ENCODE measurements at regions not wholly inside any gene's neighbourhood (a gene's known extent, or its start where the extent isn't known, plus 50 kb on each side); places are given as distances from the start of the nearest gene placed in this dataset.
"Not testable (repeated sequence)": the region's sequence is repeated elsewhere in the genome, so short reads cannot be mapped to it uniquely, and the experiment has no call there.

DNA sequence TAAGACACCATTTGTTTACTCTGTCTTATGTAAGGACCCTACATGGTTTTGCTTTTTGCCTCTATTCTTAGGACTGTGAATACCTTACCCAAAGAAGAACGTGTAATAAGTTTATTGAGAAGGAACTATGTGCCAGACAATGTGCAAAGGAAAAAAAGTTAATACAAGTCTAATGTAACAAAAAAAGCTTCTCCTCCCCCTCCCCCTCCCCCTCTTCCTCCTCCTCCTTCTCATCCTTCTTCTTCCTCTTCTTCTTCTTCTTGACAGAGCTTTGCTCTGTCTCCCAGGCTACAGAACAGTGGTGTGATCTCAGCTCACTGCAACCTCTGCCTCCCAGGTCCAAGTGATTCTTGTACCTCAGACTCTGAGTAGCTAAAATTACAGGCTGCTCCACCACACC is 50.9 kb upstream of the MITF start:
- Histone ChIP-seq H3K27ac (ENCODE audit: low read depth, low read length, severe bottlenecking) (no peak overlapping the region), H3K4me1 (ENCODE audit: control insufficient read depth, insufficient read depth, low read length, poor library complexity, severe bottlenecking) (peaks cover 5% of the 10 kb centered on the region), H3K9me3 (ENCODE audit: control insufficient read depth, low read length) (no peaks in the 10 kb centered on the region), H3K36me3 (ENCODE audit: control insufficient read depth, insufficient read depth, low read length) (no peaks in the 10 kb centered on the region), H3K4me3 (ENCODE audit: extremely low read depth, insufficient read depth, low read length, poor library complexity, severe bottlenecking) (no peak overlapping the region)
- no CpG with 5 or more reads among the region's 1 CpG for WGBS, 2 experiments (ENCODE audit: insufficient coverage in 2 of 2)

DNA sequence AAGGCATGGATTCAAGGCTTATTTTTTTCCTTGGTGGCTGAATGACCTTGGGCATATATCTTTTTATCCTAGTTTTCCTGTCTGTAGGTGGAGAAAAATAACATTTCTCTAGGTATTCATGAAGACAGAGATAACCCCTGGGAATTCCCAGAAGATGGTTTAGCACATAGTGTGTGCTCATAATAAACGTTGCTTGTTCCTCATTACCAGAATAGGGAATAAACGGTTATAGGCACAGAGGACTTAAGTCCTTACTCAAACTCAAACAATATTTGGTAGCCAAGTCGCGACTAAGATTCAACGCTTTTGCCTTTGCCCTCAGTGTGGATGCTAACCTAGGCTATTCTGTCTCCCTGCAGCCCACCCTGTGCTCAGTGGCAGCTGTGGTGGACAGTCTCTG is 51.6 kb upstream of the MITF start:
- no peaks in the 10 kb centered on the region for H3K36me3 ChIP-seq (ENCODE audit: control insufficient read depth, insufficient read depth, low read length)
- WGBS, 2 experiments (ENCODE audit: insufficient coverage in 2 of 2) = 98 to 100% methylated on average over 5 of the region's 5 CpGs
- peaks cover 5% of the 10 kb centered on the region for H3K4me1 ChIP-seq (ENCODE audit: control insufficient read depth, insufficient read depth, low read length, poor library complexity, severe bottlenecking)
- H3K27ac ChIP-seq (ENCODE audit: low read depth, low read length, severe bottlenecking) = no peak overlapping the region
- H3K9me3 ChIP-seq (ENCODE audit: control insufficient read depth, low read length) = no peaks in the 10 kb centered on the region
- H3K4me3 ChIP-seq (ENCODE audit: extremely low read depth, insufficient read depth, low read length, poor library complexity, severe bottlenecking) = no peak overlapping the region

DNA sequence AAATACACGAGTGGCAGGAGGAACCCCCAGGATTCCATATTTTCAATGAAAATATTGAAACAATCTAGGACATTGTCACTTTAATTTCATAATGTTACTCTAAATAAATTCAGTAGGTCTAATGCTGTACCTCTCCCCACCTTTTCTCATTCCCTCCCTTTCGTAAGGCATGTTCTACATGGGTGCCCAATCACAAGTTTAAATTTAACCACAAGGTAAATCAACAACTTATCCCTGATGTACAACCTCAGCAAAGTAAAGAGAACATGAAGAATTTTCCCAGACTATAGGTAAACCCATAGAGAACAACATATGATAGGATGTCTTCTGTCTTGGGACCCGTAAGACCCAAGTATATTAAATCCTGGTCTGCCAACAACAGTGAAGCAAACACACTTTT is 53.2 kb upstream of the MITF start:
- H3K36me3 ChIP-seq (ENCODE audit: control insufficient read depth, insufficient read depth, low read length) = no peaks in the 10 kb centered on the region
- H3K9me3 ChIP-seq (ENCODE audit: control insufficient read depth, low read length) = no peaks in the 10 kb centered on the region
- H3K4me1 ChIP-seq (ENCODE audit: control insufficient read depth, insufficient read depth, low read length, poor library complexity, severe bottlenecking) = peaks cover 5% of the 10 kb centered on the region
- H3K27ac ChIP-seq (ENCODE audit: low read depth, low read length, severe bottlenecking) = no peak overlapping the region
- 100% methylated on average over 1 to 2 of the region's 3 CpGs for WGBS, 2 experiments (ENCODE audit: insufficient coverage in 2 of 2)
- H3K4me3 ChIP-seq (ENCODE audit: extremely low read depth, insufficient read depth, low read length, poor library complexity, severe bottlenecking) = no peak overlapping the region

DNA sequence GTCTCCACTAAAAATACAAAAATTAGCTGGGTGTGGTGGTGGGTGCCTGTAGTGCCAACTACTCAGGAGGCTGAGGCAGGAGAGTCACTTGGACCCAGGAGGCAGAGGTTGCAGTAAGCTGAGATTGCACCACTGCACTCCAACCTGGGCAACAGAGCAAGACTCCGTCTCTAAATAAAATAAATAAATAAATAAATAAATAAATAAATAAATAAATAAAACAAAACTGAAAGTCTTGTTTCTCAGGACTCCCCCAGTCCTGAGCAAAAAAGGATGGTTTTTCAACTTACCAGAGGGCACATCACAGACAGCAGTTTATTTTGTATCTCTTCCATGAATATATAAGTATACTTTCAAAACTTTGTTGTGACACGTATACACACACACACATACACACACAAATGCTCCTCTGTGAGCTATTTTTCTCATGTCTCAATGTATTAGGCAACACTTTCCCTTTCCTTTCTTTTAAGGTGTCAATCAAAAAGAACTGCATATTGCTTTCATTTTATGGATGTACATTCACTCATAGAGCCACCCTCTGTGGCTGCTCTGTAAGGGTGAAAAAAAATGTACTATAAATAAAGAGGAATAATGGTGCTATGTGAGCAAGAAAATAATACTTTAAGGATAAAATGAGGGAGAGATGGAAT is 54.8 kb upstream of the MITF start:
- Histone ChIP-seq H3K36me3 (ENCODE audit: control insufficient read depth, insufficient read depth, low read length) (no peaks in the 10 kb centered on the region), H3K9me3 (ENCODE audit: control insufficient read depth, low read length) (no peaks in the 10 kb centered on the region), H3K4me3 (ENCODE audit: extremely low read depth, insufficient read depth, low read length, poor library complexity, severe bottlenecking) (no peak overlapping the region), H3K27ac (ENCODE audit: low read depth, low read length, severe bottlenecking) (no peak overlapping the region), H3K4me1 (ENCODE audit: control insufficient read depth, insufficient read depth, low read length, poor library complexity, severe bottlenecking) (peaks cover 3% of the 10 kb centered on the region)
- WGBS, 2 experiments (ENCODE audit: insufficient coverage in 2 of 2) = 80 to 83% methylated on average over 1 of the region's 2 CpGs

DNA sequence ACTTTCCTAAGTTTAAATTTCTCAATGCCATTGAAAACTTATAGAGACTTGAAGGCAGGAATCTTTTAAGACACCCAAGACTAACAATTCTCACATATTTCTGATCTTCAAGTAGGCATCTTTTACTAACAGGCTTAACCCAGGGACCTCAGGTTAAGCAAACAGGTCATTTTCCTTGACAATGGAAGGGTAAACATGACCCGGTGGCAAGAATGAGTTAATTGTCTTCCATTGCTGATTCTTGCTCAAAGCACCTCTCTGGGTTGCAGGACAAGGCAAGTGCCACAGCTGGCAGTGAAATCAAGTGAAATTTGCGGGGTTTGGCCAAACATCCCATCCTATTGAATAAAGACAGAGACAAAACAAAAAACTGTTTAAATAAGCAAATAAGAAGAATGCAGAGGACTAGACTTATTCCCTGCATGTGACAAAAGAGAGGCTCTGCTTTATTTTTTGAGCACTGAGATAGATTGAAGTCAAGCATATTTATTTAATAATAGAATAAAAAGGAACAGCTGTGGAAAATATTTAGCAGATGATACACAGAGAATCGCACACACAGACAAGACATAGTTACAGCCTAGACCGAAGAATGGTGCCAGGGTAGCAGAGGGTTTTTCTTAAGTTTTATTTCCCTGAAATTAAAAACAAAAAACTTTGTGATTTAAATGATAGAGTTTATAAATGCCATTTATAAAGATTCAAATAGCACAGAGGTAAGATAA is 56.0 kb upstream of the MITF start:
- H3K9me3 ChIP-seq (ENCODE audit: control insufficient read depth, low read length) = no peaks in the 10 kb centered on the region
- 0% methylated on average over 1 of the region's 4 CpGs for WGBS, 2 experiments (ENCODE audit: insufficient coverage in 2 of 2)
- H3K36me3 ChIP-seq (ENCODE audit: control insufficient read depth, insufficient read depth, low read length) = no peaks in the 10 kb centered on the region
- no peak overlapping the region for H3K4me3 ChIP-seq (ENCODE audit: extremely low read depth, insufficient read depth, low read length, poor library complexity, severe bottlenecking)
- H3K27ac ChIP-seq (ENCODE audit: low read depth, low read length, severe bottlenecking) = no peak overlapping the region
- H3K4me1 ChIP-seq (ENCODE audit: control insufficient read depth, insufficient read depth, low read length, poor library complexity, severe bottlenecking) = peaks cover 3% of the 10 kb centered on the region

DNA sequence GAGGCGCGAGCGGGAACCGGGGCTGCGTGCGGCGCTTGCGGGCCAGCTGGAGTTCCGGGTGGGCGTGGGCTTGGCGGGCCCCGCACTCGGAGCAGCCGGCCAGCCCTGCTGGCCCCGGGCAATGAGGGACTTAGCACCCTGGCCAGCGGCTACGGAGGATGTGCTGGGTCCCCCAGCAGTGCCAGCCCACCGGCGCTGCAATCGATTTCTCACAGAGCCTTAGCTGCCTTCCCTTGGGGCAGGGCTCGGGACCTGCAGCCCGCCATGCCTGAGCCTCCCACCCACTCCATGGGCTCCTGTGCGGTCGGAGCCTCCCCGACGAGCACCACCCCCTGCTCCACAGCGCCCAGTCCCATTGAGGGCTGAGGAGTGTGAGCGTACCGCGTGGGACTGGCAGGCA is 61.8 kb upstream of the MITF start:
- WGBS, 2 experiments (ENCODE audit: insufficient coverage in 2 of 2) = 95 to 100% methylated on average over 7 to 9 of the region's 30 CpGs
- H3K4me3 ChIP-seq (ENCODE audit: extremely low read depth, insufficient read depth, low read length, poor library complexity, severe bottlenecking); H3K27ac ChIP-seq (ENCODE audit: low read depth, low read length, severe bottlenecking); H3K4me1 ChIP-seq (ENCODE audit: control insufficient read depth, insufficient read depth, low read length, poor library complexity, severe bottlenecking); H3K36me3 ChIP-seq (ENCODE audit: control insufficient read depth, insufficient read depth, low read length); H3K9me3 ChIP-seq (ENCODE audit: control insufficient read depth, low read length): not testable (repeated sequence)

DNA sequence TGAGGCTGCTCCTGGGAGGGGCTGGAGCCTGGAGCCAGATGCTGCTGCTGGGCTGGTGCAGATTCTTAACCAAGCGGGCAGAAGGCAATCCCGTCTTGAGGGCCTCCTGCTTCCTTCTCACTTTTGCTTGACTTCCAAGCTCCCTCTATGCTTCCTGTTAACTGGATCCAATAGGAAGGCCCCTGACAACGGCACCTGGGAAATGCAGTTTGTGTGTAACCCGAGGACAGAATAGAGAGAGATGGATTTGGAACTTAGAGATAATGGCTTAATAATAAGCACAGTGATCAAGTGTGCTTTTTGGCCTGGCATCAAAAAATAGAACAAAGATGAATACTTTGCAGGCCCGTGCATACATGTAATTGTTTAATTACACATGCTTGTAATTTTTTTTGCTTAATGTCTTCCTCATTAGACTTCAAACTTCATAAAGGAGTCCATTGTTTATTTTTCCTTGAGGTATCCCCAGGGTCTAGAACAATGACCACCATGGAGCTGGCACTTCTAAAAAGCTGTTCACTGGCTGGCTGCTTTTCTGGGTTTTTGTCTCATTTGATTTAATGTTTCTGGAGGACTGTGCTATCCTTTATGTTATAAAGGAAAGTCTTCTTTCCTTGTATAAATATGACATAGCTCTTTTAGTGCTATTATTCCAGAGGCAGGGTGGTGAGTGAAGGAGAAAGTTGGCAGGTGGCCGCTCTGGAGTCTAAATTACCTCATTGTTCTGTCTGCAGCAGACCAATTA is 63.3 kb upstream of the MITF start:
- Histone ChIP-seq H3K9me3 (ENCODE audit: control insufficient read depth, low read length) (no peaks in the 10 kb centered on the region), H3K4me1 (ENCODE audit: control insufficient read depth, insufficient read depth, low read length, poor library complexity, severe bottlenecking) (no peaks in the 10 kb centered on the region), H3K36me3 (ENCODE audit: control insufficient read depth, insufficient read depth, low read length) (no peaks in the 10 kb centered on the region), H3K4me3 (ENCODE audit: extremely low read depth, insufficient read depth, low read length, poor library complexity, severe bottlenecking) (no peak overlapping the region), H3K27ac (ENCODE audit: low read depth, low read length, severe bottlenecking) (no peak overlapping the region)
- WGBS, 2 experiments (ENCODE audit: insufficient coverage in 2 of 2) = 81 to 92% methylated on average over 4 of the region's 6 CpGs

DNA sequence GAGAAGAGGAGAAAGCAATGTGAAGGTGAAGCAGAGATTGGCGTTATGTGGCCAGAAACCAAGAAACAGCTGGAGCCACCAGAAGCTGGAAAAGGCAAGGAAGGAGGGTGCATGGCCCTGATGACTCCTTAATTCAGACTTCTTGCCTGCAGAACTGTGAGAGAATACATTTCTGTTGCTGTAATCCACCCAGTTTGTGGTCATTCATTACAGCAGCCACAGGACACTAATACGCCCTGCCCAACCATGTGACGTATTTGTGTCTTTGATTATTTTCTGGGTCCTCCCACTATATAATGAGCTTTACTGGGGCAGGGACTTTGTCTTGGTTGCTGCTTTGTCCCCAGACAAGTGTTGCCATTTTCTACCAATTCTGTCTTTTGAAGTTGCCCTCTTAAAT is 64.5 kb upstream of the MITF start:
- 90 to 100% methylated on average over 1 to 3 of the region's 3 CpGs for WGBS, 2 experiments (ENCODE audit: insufficient coverage in 2 of 2)
- H3K36me3 ChIP-seq (ENCODE audit: control insufficient read depth, insufficient read depth, low read length) = no peaks in the 10 kb centered on the region
- H3K27ac ChIP-seq (ENCODE audit: low read depth, low read length, severe bottlenecking) = no peak overlapping the region
- no peaks in the 10 kb centered on the region for H3K9me3 ChIP-seq (ENCODE audit: control insufficient read depth, low read length)
- no peak overlapping the region for H3K4me3 ChIP-seq (ENCODE audit: extremely low read depth, insufficient read depth, low read length, poor library complexity, severe bottlenecking)
- no peaks in the 10 kb centered on the region for H3K4me1 ChIP-seq (ENCODE audit: control insufficient read depth, insufficient read depth, low read length, poor library complexity, severe bottlenecking)

DNA sequence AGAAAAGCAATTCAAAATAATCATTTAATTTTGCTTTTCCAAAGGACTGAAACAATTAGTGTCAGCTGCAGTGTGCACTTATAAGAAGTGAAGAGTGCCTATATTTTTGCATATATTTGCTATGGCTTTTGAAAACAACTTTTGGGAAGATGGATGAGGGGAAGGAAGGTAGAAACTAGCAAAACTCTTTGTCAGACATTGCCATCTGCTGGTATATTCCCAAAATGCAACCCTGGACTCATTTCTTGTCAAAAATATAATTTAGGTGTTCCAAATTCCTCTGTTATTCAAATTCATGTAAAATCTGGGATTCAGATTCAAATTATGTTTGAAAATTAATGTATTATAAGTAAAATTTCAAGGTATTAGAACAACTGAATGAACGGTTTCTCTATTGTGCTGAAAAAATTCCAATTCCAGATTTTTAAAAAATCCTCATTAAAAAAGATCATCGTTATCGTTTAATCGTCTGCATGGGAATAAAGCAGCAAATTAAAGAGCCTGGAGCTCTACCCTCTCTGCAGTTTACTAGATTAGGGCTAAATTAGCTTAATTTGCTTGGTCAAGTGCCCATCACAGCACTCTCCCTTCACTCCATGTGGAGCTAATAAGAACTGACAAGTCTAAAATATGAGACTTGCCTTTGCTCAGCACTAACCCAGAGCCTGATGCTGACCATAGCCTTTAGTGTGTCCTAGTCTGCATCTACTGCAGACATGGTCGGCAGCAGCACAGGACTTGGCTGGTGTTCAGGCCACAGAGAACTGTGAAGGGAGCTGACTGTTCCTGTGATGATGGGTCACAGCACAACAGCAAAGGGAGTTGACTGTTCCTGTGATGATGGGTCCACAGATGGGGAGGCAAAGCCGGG is 67.9 kb upstream of the MITF start:
- no peak overlapping the region for H3K4me3 ChIP-seq (ENCODE audit: extremely low read depth, insufficient read depth, low read length, poor library complexity, severe bottlenecking)
- no peaks in the 10 kb centered on the region for H3K36me3 ChIP-seq (ENCODE audit: control insufficient read depth, insufficient read depth, low read length)
- no peaks in the 10 kb centered on the region for H3K4me1 ChIP-seq (ENCODE audit: control insufficient read depth, insufficient read depth, low read length, poor library complexity, severe bottlenecking)
- H3K27ac ChIP-seq (ENCODE audit: low read depth, low read length, severe bottlenecking) = no peak overlapping the region
- H3K9me3 ChIP-seq (ENCODE audit: control insufficient read depth, low read length) = no peaks in the 10 kb centered on the region
- 59 to 64% methylated on average over 5 of the region's 6 CpGs for WGBS, 2 experiments (ENCODE audit: insufficient coverage in 2 of 2)

DNA sequence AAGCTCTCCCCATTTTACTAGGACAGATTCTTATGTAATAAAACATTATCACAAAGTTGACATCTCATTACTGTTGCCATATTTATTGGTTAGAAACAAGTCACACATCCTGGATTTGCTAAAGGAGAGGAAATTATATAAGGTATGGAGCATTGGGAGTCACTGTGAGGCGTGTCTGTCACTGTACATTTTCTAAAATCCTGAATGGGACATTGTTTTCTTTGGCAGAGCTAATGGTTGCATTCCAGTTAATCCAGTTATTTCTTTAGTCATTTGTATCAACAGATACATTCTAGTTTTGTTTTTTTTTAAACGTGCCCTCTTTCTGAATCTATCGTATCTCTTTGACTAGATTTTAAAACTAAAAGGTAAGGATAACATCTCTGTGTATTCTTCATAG is 70.2 kb upstream of the MITF start:
- Histone ChIP-seq H3K4me1 (ENCODE audit: control insufficient read depth, insufficient read depth, low read length, poor library complexity, severe bottlenecking) (peaks cover 13% of the 10 kb centered on the region), H3K4me3 (ENCODE audit: extremely low read depth, insufficient read depth, low read length, poor library complexity, severe bottlenecking) (no peak overlapping the region), H3K27ac (ENCODE audit: low read depth, low read length, severe bottlenecking) (no peak overlapping the region), H3K36me3 (ENCODE audit: control insufficient read depth, insufficient read depth, low read length) (no peaks in the 10 kb centered on the region), H3K9me3 (ENCODE audit: control insufficient read depth, low read length) (no peaks in the 10 kb centered on the region)
- no CpG with 5 or more reads among the region's 3 CpGs for WGBS, 2 experiments (ENCODE audit: insufficient coverage in 2 of 2)
